Retinal pigment epithelial cell (primary cell): ENCODE measurements at regions not wholly inside any gene's neighbourhood (a gene's known extent, or its start where the extent isn't known, plus 50 kb on each side); places are given as distances from the start of the nearest gene placed in this dataset.

ENCODE experiments used
- DNase-seq: peaks from one replicate; pipeline ENCODE4 v3.0.0-alpha.2; 2010; ENCODE audit warnings: low read depth
- H3K4me3 ChIP-seq: 2 replicates; pipeline ENCODE4 v1.5.1; 2011; ENCODE audit warnings: mild to moderate bottlenecking, low read length, control low read depth, moderate library complexity
- CTCF ChIP-seq: conservative IDR thresholded peaks from 2 replicates; pipeline ENCODE4 v1.5.1; 2011; ENCODE audit warnings: low read depth, low read length, control low read depth, inconsistent platforms

- TF ChIP-seq CTCF: no peak
- DNase-seq: no peak
- H3K4me3 ChIP-seq: no peak overlapping the region
Observed at GRCh38 chr7:21149809-21150208, 278.1 kb upstream of the SP4 start.

GRCh38 chr7:21154614-21155013 lies 273.3 kb upstream of the SP4 start:
- DNase-seq: no peak
- TF ChIP-seq CTCF: no peak
- H3K4me3 ChIP-seq: no peak overlapping the region

GRCh38 chr7:21159506-21159905 lies 268.4 kb upstream of the SP4 start:
- H3K4me3 ChIP-seq: no peak overlapping the region
- TF ChIP-seq CTCF: no peak
- DNase-seq: no peak

- no peak for TF ChIP-seq CTCF
- no peak for DNase-seq
Observed at GRCh38 chr7:21160401-21160800, 267.5 kb upstream of the SP4 start.

GRCh38 chr7:21167942-21168341 lies 259.9 kb upstream of the SP4 start:
- DNase-seq: no peak
- TF ChIP-seq CTCF: no peak
- H3K4me3 ChIP-seq: no peak overlapping the region

More at GRCh38 chr7:21160401-21160800, 267.5 kb upstream of the SP4 start:
- H3K4me3 ChIP-seq: no peak overlapping the region

- DNase-seq: no peak
- no peak for TF ChIP-seq CTCF
- no peak overlapping the region for H3K4me3 ChIP-seq
Observed at GRCh38 chr7:21169667-21170580, 258.0 kb upstream of the SP4 start.

- no peak for DNase-seq
- H3K4me3 ChIP-seq: no peak overlapping the region
- TF ChIP-seq CTCF: no peak
Observed at GRCh38 chr7:21172800-21173199, 255.1 kb upstream of the SP4 start.
